Thyroid gland (tissue), 4 donors: ENCODE measurements at regions not wholly inside any gene's neighbourhood (a gene's known extent, or its start where the extent isn't known, plus 50 kb on each side); places are given as distances from the start of the nearest gene placed in this dataset.
"Not testable (repeated sequence)": the region's sequence is repeated elsewhere in the genome, so short reads cannot be mapped to it uniquely, and the experiment has no call there.

Source experiments
- CTCF ChIP-seq, 6 experiments: fragments of 200-600 bp in 3 of 6; fragments of 450-650 bp in 3 of 6; sonication (generic) in 3 of 6; IDR thresholded peaks; one replicate each; pipeline ENCODE4 v1.5.1; 2016 to 2019; ENCODE audit warnings: antibody characterized with exemption in 6 of 6, mild to moderate bottlenecking in 2 of 6, inconsistent platforms in 1 of 6, moderate library complexity in 1 of 6
- POLR2A ChIP-seq, 2 donors: fragments of 450-650 bp; IDR thresholded peaks; one replicate each; pipeline ENCODE4 v1.6.1; 2017; ENCODE audit warnings: antibody characterized with exemption in 2 of 2, mild to moderate bottlenecking in 2 of 2, moderate library complexity in 1 of 2

- TF ChIP-seq POLR2A, CTCF (IDR thresholded peaks at IDR 0.05): not testable (repeated sequence)
Observed at GRCh38 chr7:32739749-32740148, 151.8 kb downstream of the KBTBD2 start.
